Neuronal stem cell (in vitro differentiated cells): ENCODE measurements at regions not wholly inside any gene's neighbourhood (a gene's known extent, or its start where the extent isn't known, plus 50 kb on each side); places are given as distances from the start of the nearest gene placed in this dataset.
"Not testable (repeated sequence)": the region's sequence is repeated elsewhere in the genome, so short reads cannot be mapped to it uniquely, and the experiment has no call there.

Source experiments
- DNase-seq: peaks from one replicate; pipeline ENCODE4 v3.0.0-alpha.2; 2013; ENCODE audit warnings: low spot score
- H2AFZ ChIP-seq: one replicate; pipeline ENCODE4 v1.6.1; 2013; ENCODE audit warnings: mild to moderate bottlenecking, low read length, inconsistent platforms
- H2AK5ac ChIP-seq: 2 replicates; pipeline ENCODE4 v1.6.1; 2013; ENCODE audit warnings: low read depth, mild to moderate bottlenecking, inconsistent platforms, low read length, moderate library complexity, mixed read lengths
- H2BK120ac ChIP-seq: 2 replicates; pipeline ENCODE4 v1.6.1; 2013; ENCODE audit warnings: low read depth, mild to moderate bottlenecking, inconsistent platforms, low read length, moderate library complexity, mixed read lengths
- H2BK12ac ChIP-seq: one replicate; pipeline ENCODE4 v1.6.1; 2013; ENCODE audit warnings: low read length, inconsistent platforms
- H2BK15ac ChIP-seq: 2 replicates; pipeline ENCODE4 v1.6.1; 2013; ENCODE audit warnings: mild to moderate bottlenecking, low read length, inconsistent platforms, mixed read lengths
- H2BK5ac ChIP-seq: one replicate; pipeline ENCODE4 v1.6.1; 2013; ENCODE audit warnings: inconsistent platforms, mild to moderate bottlenecking, low read length, moderate library complexity
- H3K14ac ChIP-seq: one replicate; pipeline ENCODE4 v1.6.1; 2013; ENCODE audit warnings: low read length, inconsistent platforms
- H3K18ac ChIP-seq: 2 replicates; pipeline ENCODE4 v1.6.1; 2013; ENCODE audit warnings: low read length, inconsistent platforms
- H3K23ac ChIP-seq: 2 replicates; pipeline ENCODE4 v1.6.1; 2013; ENCODE audit warnings: low read depth, mild to moderate bottlenecking, mixed read lengths, low read length, inconsistent platforms; ENCODE audit not compliant: poor library complexity
- H3K27ac ChIP-seq: replicated peaks from 3 replicates; pipeline ENCODE4 v1.5.1; 2013; ENCODE audit warnings: low read length, inconsistent platforms
- H3K27me3 ChIP-seq, 3 experiments: 2 replicates each; pipeline ENCODE4 v1.6.1; 2013; ENCODE audit warnings: low read length in 3 of 3, mild to moderate bottlenecking in 2 of 3, inconsistent platforms in 1 of 3, low read depth in 1 of 3, mixed read lengths in 1 of 3, moderate library complexity in 1 of 3; ENCODE audit not compliant: control insufficient read depth in 3 of 3, insufficient read depth in 3 of 3
- H3K36me3 ChIP-seq, 2 donors: replicated peaks in 1 of 2; 2 replicates each; pipeline ENCODE4 v1.6.1; 2013; ENCODE audit warnings: low read length in 2 of 2; ENCODE audit not compliant: control insufficient read depth in 2 of 2, insufficient read depth in 2 of 2
- H3K4ac ChIP-seq: 2 replicates; pipeline ENCODE4 v1.6.1; 2013; ENCODE audit warnings: inconsistent platforms, mild to moderate bottlenecking, low read length, moderate library complexity
- H3K4me1 ChIP-seq, 2 donors: 1 replicate in 1 of 2; 2 replicates in 1 of 2; pipeline ENCODE4 v1.6.1; 2013; ENCODE audit warnings: low read length in 2 of 2, low read depth in 1 of 2; ENCODE audit not compliant: control insufficient read depth in 2 of 2, insufficient read depth in 1 of 2
- H3K4me2 ChIP-seq: one replicate; pipeline ENCODE4 v1.6.1; 2013; ENCODE audit warnings: mild to moderate bottlenecking, low read length, inconsistent platforms; ENCODE audit not compliant: insufficient read depth, poor library complexity, severe bottlenecking
- H3K4me3 ChIP-seq, 2 donors: 2 replicates each; pipeline ENCODE4 v1.5.1; 2013; ENCODE audit warnings: low read length in 2 of 2, mild to moderate bottlenecking in 2 of 2, inconsistent platforms in 1 of 2, moderate library complexity in 1 of 2
- H3K79me1 ChIP-seq: one replicate; pipeline ENCODE4 v1.6.1; 2013; ENCODE audit warnings: low read depth, mild to moderate bottlenecking, inconsistent platforms, low read length, moderate library complexity
- H3K9ac ChIP-seq: one replicate; pipeline ENCODE4 v1.6.1; 2013; ENCODE audit warnings: mild to moderate bottlenecking, low read depth, low read length, inconsistent platforms; ENCODE audit not compliant: poor library complexity
- H3K9me3 ChIP-seq, 2 donors: replicated peaks in 1 of 2; 2 replicates each; pipeline versions ENCODE3 to v1.6.1; 2013; ENCODE audit warnings: low read length in 2 of 2, mild to moderate bottlenecking in 2 of 2, inconsistent platforms in 1 of 2, low read depth in 1 of 2, mixed read lengths in 1 of 2, moderate library complexity in 1 of 2; ENCODE audit not compliant: control insufficient read depth in 2 of 2, insufficient read depth in 1 of 2
- H4K8ac ChIP-seq: one replicate; pipeline ENCODE4 v1.6.1; 2013; ENCODE audit warnings: low read depth, mild to moderate bottlenecking, inconsistent platforms, low read length, moderate library complexity
- H4K91ac ChIP-seq: one replicate; pipeline ENCODE4 v1.6.1; 2013; ENCODE audit warnings: low read length, low read depth, mild to moderate bottlenecking, inconsistent platforms; ENCODE audit not compliant: poor library complexity
- WGBS, 2 donors: extraction: QIAGEN DNeasy Blood & Tissue Kit; methylation state at CpG; one replicate each; pipeline ENCODE4 v1.1.7; 2013; ENCODE audit warnings: missing lambda C conversion rate in 2 of 2, mixed read lengths in 1 of 2; ENCODE audit not compliant: insufficient read length in 2 of 2, insufficient replicate concordance in 1 of 2; ENCODE audit errors: extremely low coverage in 2 of 2; 5-methylcytosine and 5-hydroxymethylcytosine counted together

DNA sequence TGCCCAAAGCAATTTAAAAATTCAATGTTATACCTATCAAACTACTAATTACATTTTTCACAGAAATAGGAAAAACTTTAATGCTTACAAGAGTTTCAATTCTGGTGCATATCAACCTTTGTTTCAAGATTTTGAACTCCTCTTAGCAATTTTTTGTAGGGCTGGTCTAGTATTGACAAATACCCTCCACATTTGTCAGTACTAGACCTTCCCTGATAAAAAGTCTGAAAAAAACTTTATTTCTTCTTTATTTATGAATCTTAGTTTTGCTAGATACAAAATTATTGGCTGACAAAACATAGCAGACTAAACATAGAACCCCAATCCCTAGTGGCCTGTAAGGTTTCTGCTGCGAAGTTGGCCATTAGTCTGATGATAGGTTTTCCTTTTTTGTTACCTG lies 1804.9 kb downstream of the EFNA5 start:
- Histone ChIP-seq H3K18ac (no peak overlapping the region), H3K4me2 (no peak overlapping the region), H2BK120ac (no peak overlapping the region), H3K4me1 (no peaks in the 10 kb centered on the region), H2BK5ac (no peak overlapping the region), H3K9me3 (no peaks in the 10 kb centered on the region), H2BK15ac (no peak overlapping the region), H2AK5ac (no peak overlapping the region), H3K9ac (no peak overlapping the region), H3K4me3 (no peak overlapping the region), H2BK12ac (no peak overlapping the region), H4K8ac (no peak overlapping the region), H3K36me3 (no peaks in the 10 kb centered on the region), H3K27ac (no peak overlapping the region), H3K27me3 (no peaks in the 10 kb centered on the region), H4K91ac (no peak overlapping the region), H3K4ac (no peak overlapping the region), H3K23ac (no peak overlapping the region), H2AFZ (no peak overlapping the region), H3K79me1 (no peaks in the 10 kb centered on the region), H3K14ac (no peak overlapping the region)
- no peak for DNase-seq
- no CpG with 5 or more reads among the region's 1 CpG for WGBS, 2 donors

DNA sequence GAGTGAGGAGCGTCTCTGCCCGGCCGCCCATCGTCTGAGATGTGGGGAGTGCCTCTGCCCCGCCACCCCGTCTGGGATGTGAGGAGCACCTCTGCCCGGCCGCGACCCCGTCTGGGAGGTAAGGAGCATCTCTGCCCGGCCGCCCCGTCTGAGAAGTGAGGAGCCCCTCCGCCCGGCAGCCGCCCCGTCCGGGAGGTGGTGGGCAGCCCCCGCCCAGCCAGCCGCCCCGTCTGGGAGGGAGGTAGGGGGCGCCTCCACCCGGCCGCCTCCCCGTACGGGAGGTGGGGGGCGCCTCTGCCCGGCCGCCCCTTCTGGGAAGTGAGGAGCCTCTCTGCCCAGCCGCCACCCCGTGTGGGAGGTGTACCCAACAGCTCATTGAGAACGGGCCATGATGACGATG lies 1811.4 kb downstream of the EFNA5 start:
- H2AFZ ChIP-seq, H3K9me3 ChIP-seq, H3K36me3 ChIP-seq, H2AK5ac ChIP-seq, H3K4me3 ChIP-seq, H3K23ac ChIP-seq, H3K4me2 ChIP-seq, H2BK15ac ChIP-seq, H2BK120ac ChIP-seq, H3K14ac ChIP-seq, H4K8ac ChIP-seq, H3K27me3 ChIP-seq, H3K18ac ChIP-seq, DNase-seq, H4K91ac ChIP-seq, H3K9ac ChIP-seq, H3K79me1 ChIP-seq, H2BK5ac ChIP-seq, H2BK12ac ChIP-seq, H3K4ac ChIP-seq, H3K4me1 ChIP-seq, H3K27ac ChIP-seq: not testable (repeated sequence)
- no CpG with 5 or more reads among the region's 33 CpGs for WGBS, 2 donors

DNA sequence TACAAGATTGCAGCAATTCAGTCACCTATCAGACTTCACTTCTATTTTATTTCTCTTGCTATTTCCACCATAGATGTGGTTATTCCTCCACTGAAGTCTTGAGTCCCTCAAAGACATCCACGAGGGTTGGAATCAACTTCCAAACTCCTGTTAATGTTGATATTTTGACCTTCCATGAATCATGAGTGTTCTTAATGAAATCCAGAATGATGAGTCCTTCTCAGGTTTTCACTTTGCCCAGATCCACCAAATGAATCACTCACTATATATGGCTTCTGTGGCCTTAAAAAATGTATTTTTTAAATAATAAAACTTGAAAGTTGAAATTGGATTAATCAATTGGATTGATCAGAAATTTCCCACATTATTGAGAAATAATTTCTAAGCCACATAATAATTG lies 1821.0 kb downstream of the EFNA5 start:
- WGBS, 2 donors, result no CpG with 5 or more reads among the region's 1 CpG
- no peak overlapping the region for H3K9ac ChIP-seq
- H4K91ac ChIP-seq, result no peak overlapping the region
- H3K27ac ChIP-seq, result no peak overlapping the region
- no peak overlapping the region for H2BK15ac ChIP-seq
- no peak overlapping the region for H3K14ac ChIP-seq
- no peak overlapping the region for H2BK12ac ChIP-seq
- H3K27me3 ChIP-seq, result no peaks in the 10 kb centered on the region
- no peak overlapping the region for H3K18ac ChIP-seq
- no peak overlapping the region for H4K8ac ChIP-seq
- H3K4me1 ChIP-seq, result no peaks in the 10 kb centered on the region
- no peak overlapping the region for H3K4ac ChIP-seq
- no peak overlapping the region for H2BK5ac ChIP-seq
- H3K9me3 ChIP-seq, result no peaks in the 10 kb centered on the region
- no peak overlapping the region for H3K23ac ChIP-seq
- no peak overlapping the region for H3K4me3 ChIP-seq
- no peak for DNase-seq
- H2BK120ac ChIP-seq, result no peak overlapping the region
- no peak overlapping the region for H2AFZ ChIP-seq
- no peak overlapping the region for H2AK5ac ChIP-seq
- H3K79me1 ChIP-seq, result no peaks in the 10 kb centered on the region
- no peak overlapping the region for H3K4me2 ChIP-seq
- no peaks in the 10 kb centered on the region for H3K36me3 ChIP-seq

DNA sequence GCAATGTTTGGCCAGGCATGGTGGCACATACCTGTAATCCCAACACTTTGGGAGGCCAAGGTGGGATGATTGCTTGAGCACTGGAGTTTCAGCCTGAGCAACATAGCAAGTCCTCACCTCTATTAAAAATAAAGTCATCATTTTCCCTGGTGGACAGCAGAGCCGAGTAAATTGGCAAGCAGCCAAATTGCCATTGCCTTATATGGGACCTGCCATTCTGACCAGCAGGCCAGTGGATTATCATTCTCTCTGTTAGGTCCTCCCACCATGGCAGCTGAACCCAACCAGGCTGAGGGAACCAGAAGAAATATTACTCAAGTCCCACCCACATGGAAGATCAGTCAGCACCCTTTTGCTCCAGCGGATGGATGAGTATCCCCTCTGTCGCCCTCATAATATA lies 1829.9 kb downstream of the EFNA5 start:
- no peak overlapping the region for H3K4me3 ChIP-seq
- no peak overlapping the region for H2AFZ ChIP-seq
- H2BK5ac ChIP-seq, result no peak overlapping the region
- H3K9ac ChIP-seq, result no peak overlapping the region
- H3K79me1 ChIP-seq, result no peaks in the 10 kb centered on the region
- no peak overlapping the region for H3K27ac ChIP-seq
- no peaks in the 10 kb centered on the region for H3K36me3 ChIP-seq
- H2BK12ac ChIP-seq, result no peak overlapping the region
- H2BK15ac ChIP-seq, result no peak overlapping the region
- H2BK120ac ChIP-seq, result no peak overlapping the region
- H4K8ac ChIP-seq, result no peak overlapping the region
- no peak overlapping the region for H3K18ac ChIP-seq
- no peak overlapping the region for H3K4me2 ChIP-seq
- H3K4me1 ChIP-seq, result peaks cover 0 to 4% of the 10 kb centered on the region in 2 donors
- no peak overlapping the region for H3K4ac ChIP-seq
- H2AK5ac ChIP-seq, result no peak overlapping the region
- no peak overlapping the region for H3K23ac ChIP-seq
- H3K27me3 ChIP-seq, result no peaks in the 10 kb centered on the region
- no peaks in the 10 kb centered on the region for H3K9me3 ChIP-seq
- no peak for DNase-seq
- WGBS, 2 donors, result no CpG with 5 or more reads among the region's 3 CpGs
- no peak overlapping the region for H4K91ac ChIP-seq
- no peak overlapping the region for H3K14ac ChIP-seq
